GM23248 (cell line): ENCODE measurements at regions not wholly inside any gene's neighbourhood (a gene's known extent, or its start where the extent isn't known, plus 50 kb on each side); places are given as distances from the start of the nearest gene placed in this dataset.

Experiments used
- DNase-seq: peaks from one replicate; pipeline ENCODE4 v3.0.0-alpha.2; 2015
- H2AFZ ChIP-seq: fragments of 200-600 bp; sonication (generic); 2 replicates; pipeline ENCODE4 v1.6.1; 2016; ENCODE audit warnings: antibody characterized with exemption
- H3F3A ChIP-seq: fragments of 200-600 bp; sonication (generic); 2 replicates; pipeline ENCODE4 v1.6.1; 2016; ENCODE audit warnings: mild to moderate bottlenecking, antibody characterized with exemption, mixed run types; ENCODE audit not compliant: insufficient read depth
- H3K27ac ChIP-seq: fragments of 200-600 bp; sonication (generic); 2 replicates; pipeline ENCODE4 v1.5.1; 2016; ENCODE audit warnings: mild to moderate bottlenecking
- H3K27me3 ChIP-seq: fragments of 200-600 bp; sonication (generic); replicated peaks from 2 replicates; pipeline ENCODE4 v1.6.1; 2016; ENCODE audit warnings: mild to moderate bottlenecking; ENCODE audit not compliant: insufficient read depth
- H3K36me3 ChIP-seq: fragments of 200-600 bp; sonication (generic); 2 replicates; pipeline ENCODE4 v1.6.1; 2016; ENCODE audit warnings: low read depth, mild to moderate bottlenecking
- H3K4me1 ChIP-seq: fragments of 200-600 bp; sonication (generic); 2 replicates; pipeline ENCODE4 v1.6.1; 2016; ENCODE audit warnings: mild to moderate bottlenecking; ENCODE audit not compliant: insufficient read depth
- H3K4me2 ChIP-seq: fragments of 200-600 bp; sonication (generic); one replicate; pipeline ENCODE4 v1.6.1; 2016; ENCODE audit warnings: mild to moderate bottlenecking; ENCODE audit not compliant: unreplicated experiment
- H3K4me3 ChIP-seq: fragments of 200-600 bp; sonication (generic); 2 replicates; pipeline ENCODE4 v1.5.1; 2016; ENCODE audit warnings: mild to moderate bottlenecking
- H3K79me2 ChIP-seq: fragments of 200-600 bp; sonication (generic); 2 replicates; pipeline ENCODE4 v1.6.1; 2016; ENCODE audit warnings: mild to moderate bottlenecking; ENCODE audit not compliant: insufficient read depth
- H3K9ac ChIP-seq: fragments of 200-600 bp; sonication (generic); 2 replicates; pipeline ENCODE4 v1.6.1; 2016; ENCODE audit warnings: mild to moderate bottlenecking
- H3K9me2 ChIP-seq: fragments of 200-600 bp; sonication (generic); 2 replicates; pipeline ENCODE4 v1.6.1; 2016; ENCODE audit warnings: mixed run types, mild to moderate bottlenecking, moderate library complexity; ENCODE audit not compliant: insufficient read depth
- H3K9me3 ChIP-seq: fragments of 200-600 bp; sonication (generic); one replicate; pipeline ENCODE4 v1.6.1; 2017; ENCODE audit warnings: low read depth
- H4K20me1 ChIP-seq: fragments of 200-600 bp; sonication (generic); 2 replicates; pipeline ENCODE4 v1.6.0; 2016; ENCODE audit not compliant: insufficient read depth
- EZH2 ChIP-seq: fragments of 200-600 bp; sonication (generic); IDR thresholded peaks from 2 replicates; pipeline ENCODE4 v1.6.1; 2018; ENCODE audit warnings: antibody characterized with exemption, mild to moderate bottlenecking; ENCODE audit not compliant: insufficient read depth, poor library complexity, severe bottlenecking
- EZH2phosphoT487 ChIP-seq: fragments of 200-600 bp; sonication (generic); IDR thresholded peaks from 2 replicates; pipeline ENCODE4 v1.6.1; 2018; ENCODE audit warnings: antibody characterized with exemption, moderate library complexity, mild to moderate bottlenecking, low read depth; ENCODE audit not compliant: insufficient read depth
- WGBS, 2 experiments: methylation state at CpG; one replicate each; pipeline ENCODE4 v1.1.6; 2015 to 2017; ENCODE audit warnings: low lambda C conversion rate in 2 of 2, low coverage in 1 of 2; ENCODE audit errors: missing lambda C conversion rate in 2 of 2; 5-methylcytosine and 5-hydroxymethylcytosine counted together
- in situ Hi-C: fragments of 300-500 bp; cut with MboI; formaldehyde crosslinking; loops from 2 replicates; pipeline ENCODE4 v1.15.0; 2020

- peak; percentile 57 for DNase-seq
- Histone ChIP-seq H3K79me2 (no peaks in the 10 kb centered on the region), H3F3A (no peaks in the 10 kb centered on the region), H3K9me2 (no peaks in the 10 kb centered on the region), H3K4me1 (no peaks in the 10 kb centered on the region), H3K9ac (no peak overlapping the region), H3K36me3 (no peaks in the 10 kb centered on the region), H4K20me1 (no peaks in the 10 kb centered on the region), H3K9me3 (no peaks in the 10 kb centered on the region), H3K27me3 (peaks cover 11% of the 10 kb centered on the region; the same call in 1 of the 2 replicates), H2AFZ (no peak overlapping the region), H3K4me2 (no peak overlapping the region), H3K4me3 (no peak overlapping the region), H3K27ac (no peak overlapping the region)
- WGBS, 2 experiments, result 38 to 40% methylated on average over 13 of the region's 13 CpGs
- TF ChIP-seq EZH2phosphoT487 (no peak), EZH2 (no peak)
- in situ Hi-C loops, result no loop called here
These were observed 175.3 kb downstream of the INHBB start for GRCh38 chr2:120520929-120521912.

- Histone ChIP-seq H3K9me2 (no peaks in the 10 kb centered on the region), H3K4me3 (no peak overlapping the region), H3K9ac (no peak overlapping the region), H3K27ac (no peak overlapping the region), H3K36me3 (no peaks in the 10 kb centered on the region), H3K9me3 (no peaks in the 10 kb centered on the region), H3F3A (no peaks in the 10 kb centered on the region), H3K27me3 (peaks cover under 1% of the 10 kb centered on the region; the same call in 1 of the 2 replicates), H3K79me2 (no peaks in the 10 kb centered on the region), H3K4me1 (no peaks in the 10 kb centered on the region), H2AFZ (no peak overlapping the region), H3K4me2 (no peak overlapping the region), H4K20me1 (no peaks in the 10 kb centered on the region)
- TF ChIP-seq EZH2 (no peak), EZH2phosphoT487 (no peak)
- in situ Hi-C loops, result no loop called here
- 82 to 85% methylated on average over 29 to 33 of the region's 33 CpGs for WGBS, 2 experiments
- no peak for DNase-seq
These were observed 176.3 kb downstream of the INHBB start for GRCh38 chr2:120522151-120522751.

GRCh38 chr2:120523766-120524165 is 177.8 kb downstream of the INHBB start:
- no peak overlapping the region for H3K9ac ChIP-seq
- TF ChIP-seq EZH2 (no peak), EZH2phosphoT487 (no peak)
- no peak overlapping the region for H3K4me3 ChIP-seq
- in situ Hi-C loops, result no loop called here
- no peaks in the 10 kb centered on the region for H4K20me1 ChIP-seq
- H3F3A ChIP-seq, result no peaks in the 10 kb centered on the region
- H3K9me3 ChIP-seq, result no peaks in the 10 kb centered on the region
- H3K27ac ChIP-seq, result no peak overlapping the region
- no peak overlapping the region for H2AFZ ChIP-seq
- H3K36me3 ChIP-seq, result no peaks in the 10 kb centered on the region
- no peaks in the 10 kb centered on the region for H3K27me3 ChIP-seq
- H3K4me1 ChIP-seq, result peaks cover 6% of the 10 kb centered on the region
- H3K9me2 ChIP-seq, result no peaks in the 10 kb centered on the region
- H3K4me2 ChIP-seq, result no peak overlapping the region
- DNase-seq, result no peak
- WGBS, 2 experiments, result 92% methylated on average over 5 of the region's 5 CpGs
- no peaks in the 10 kb centered on the region for H3K79me2 ChIP-seq

GRCh38 chr2:120524174-120524573 is 178.2 kb downstream of the INHBB start:
- in situ Hi-C loops, result no loop called here
- no peaks in the 10 kb centered on the region for H3K27me3 ChIP-seq
- no peak overlapping the region for H3K4me2 ChIP-seq

More at GRCh38 chr2:120524174-120524573, 178.2 kb downstream of the INHBB start:
- H3F3A ChIP-seq, result no peaks in the 10 kb centered on the region
- H3K27ac ChIP-seq, result no peak overlapping the region
- no peaks in the 10 kb centered on the region for H3K9me2 ChIP-seq
- H3K4me3 ChIP-seq, result no peak overlapping the region
- no peaks in the 10 kb centered on the region for H4K20me1 ChIP-seq
- peaks cover 6% of the 10 kb centered on the region for H3K4me1 ChIP-seq
- TF ChIP-seq EZH2phosphoT487 (no peak), EZH2 (no peak)
- H3K9ac ChIP-seq, result no peak overlapping the region
- DNase-seq, result no peak
- no peaks in the 10 kb centered on the region for H3K36me3 ChIP-seq
- no peaks in the 10 kb centered on the region for H3K9me3 ChIP-seq
- H3K79me2 ChIP-seq, result no peaks in the 10 kb centered on the region
- WGBS, 2 experiments, result 81 to 85% methylated on average over 9 of the region's 9 CpGs
- H2AFZ ChIP-seq, result no peak overlapping the region
